Lung (tissue), 11 donors: ENCODE measurements at regions not wholly inside any gene's neighbourhood (a gene's known extent, or its start where the extent isn't known, plus 50 kb on each side); places are given as distances from the start of the nearest gene placed in this dataset.

ENCODE experiments used
- ATAC-seq: fragments of 200-7000 bp; cut with Tn5 transposase; one replicate; pipeline ENCODE4 v1.9.1; 2020; ENCODE audit warnings: moderate number of reproducible peaks; ENCODE audit not compliant: insufficient read depth, low FRiP score
- DNase-seq, 3 donors: peaks; one replicate each; pipeline ENCODE4 v3.0.0-alpha.2; 2013 to 2017
- H3K27ac ChIP-seq, 2 donors: one replicate each; pipeline ENCODE4 v1.5.1; 2013; ENCODE audit warnings: mild to moderate bottlenecking in 2 of 2, moderate library complexity in 2 of 2, control low read depth in 1 of 2, inconsistent platforms in 1 of 2, low read depth in 1 of 2, low read length in 1 of 2
- H3K27me3 ChIP-seq, 3 donors: one replicate each; pipeline ENCODE4 v1.5.1; 2013; ENCODE audit warnings: low read length in 2 of 3; ENCODE audit not compliant: control insufficient read depth in 3 of 3, insufficient read depth in 3 of 3
- H3K36me3 ChIP-seq, 4 donors: one replicate each; pipeline ENCODE4 v1.5.1; 2013; ENCODE audit warnings: low read length in 4 of 4, mild to moderate bottlenecking in 1 of 4, moderate library complexity in 1 of 4; ENCODE audit not compliant: control insufficient read depth in 4 of 4, insufficient read depth in 4 of 4
- H3K4me1 ChIP-seq, 5 donors: one replicate each; pipeline ENCODE4 v1.5.1; 2013; ENCODE audit warnings: low read length in 5 of 5, mild to moderate bottlenecking in 2 of 5, moderate library complexity in 1 of 5; ENCODE audit not compliant: control insufficient read depth in 5 of 5, insufficient read depth in 5 of 5
- H3K4me3 ChIP-seq: one replicate; pipeline ENCODE4 v1.5.1; 2013; ENCODE audit warnings: mild to moderate bottlenecking, control low read depth, moderate library complexity
- H3K9ac ChIP-seq, 2 donors: one replicate each; pipeline ENCODE4 v1.5.1; 2013; ENCODE audit warnings: low read length in 2 of 2, control low read depth in 1 of 2; ENCODE audit not compliant: insufficient read depth in 1 of 2
- H3K9me3 ChIP-seq, 4 donors: one replicate each; pipeline ENCODE4 v1.5.1; 2013; ENCODE audit warnings: low read length in 3 of 4, mild to moderate bottlenecking in 1 of 4, moderate library complexity in 1 of 4; ENCODE audit not compliant: control insufficient read depth in 4 of 4, insufficient read depth in 3 of 4
- WGBS, 2 donors: extraction: QIAGEN DNeasy Blood & Tissue Kit; methylation state at CpG; one replicate each; pipeline ENCODE4 v1.1.7; 2013; 5-methylcytosine and 5-hydroxymethylcytosine counted together
- TF ChIP-seq, protein P1 (sequence below): IDR thresholded peaks from 2 replicates; pipeline ENCODE4 v1.5.1; 2012; ENCODE audit warnings: mild to moderate bottlenecking; ENCODE audit errors: control extremely low read depth, extremely low read depth
- donor health status: control.
- donor health status: control.
- donor health status: Bipolar disorder and iron deficiency.
- donor health status: healthy.
- donor health status: DM: yes; HTN: yes; CAD: no.

DNA sequence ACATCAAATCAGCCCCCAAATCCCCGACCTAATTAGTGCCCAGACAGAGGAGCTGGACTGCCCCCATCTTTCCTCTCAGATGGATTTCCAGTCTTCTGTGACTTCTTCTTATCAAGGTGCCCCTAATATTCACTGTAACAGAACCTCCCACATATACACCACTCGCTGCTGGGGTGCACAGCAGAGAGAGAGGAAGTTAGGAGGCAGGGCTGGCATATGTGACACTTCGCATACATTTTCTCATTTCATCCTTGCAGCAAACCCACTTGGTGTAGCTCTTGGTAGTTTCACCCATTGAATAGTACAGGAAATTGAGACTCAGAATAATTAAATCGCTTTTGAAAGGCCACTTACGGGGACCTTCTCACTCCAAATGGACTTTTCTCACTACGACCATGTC is 56.5 kb upstream of the CCND2 start:
- DNase-seq: no peak
- WGBS, 2 donors: 74 to 83% methylated on average over 6 of the region's 6 CpGs
- no peak for ATAC-seq
- no peak overlapping the region for H3K4me3 ChIP-seq
- peaks cover 0 to 13% (median 0%) of the 10 kb centered on the region in 5 donors for H3K4me1 ChIP-seq
- no peak overlapping the region for H3K27ac ChIP-seq
- H3K9me3 ChIP-seq: no peaks in the 10 kb centered on the region
- H3K9ac ChIP-seq: no peak overlapping the region
- H3K27me3 ChIP-seq: no peaks in the 10 kb centered on the region
- TF ChIP-seq, protein P1, sequence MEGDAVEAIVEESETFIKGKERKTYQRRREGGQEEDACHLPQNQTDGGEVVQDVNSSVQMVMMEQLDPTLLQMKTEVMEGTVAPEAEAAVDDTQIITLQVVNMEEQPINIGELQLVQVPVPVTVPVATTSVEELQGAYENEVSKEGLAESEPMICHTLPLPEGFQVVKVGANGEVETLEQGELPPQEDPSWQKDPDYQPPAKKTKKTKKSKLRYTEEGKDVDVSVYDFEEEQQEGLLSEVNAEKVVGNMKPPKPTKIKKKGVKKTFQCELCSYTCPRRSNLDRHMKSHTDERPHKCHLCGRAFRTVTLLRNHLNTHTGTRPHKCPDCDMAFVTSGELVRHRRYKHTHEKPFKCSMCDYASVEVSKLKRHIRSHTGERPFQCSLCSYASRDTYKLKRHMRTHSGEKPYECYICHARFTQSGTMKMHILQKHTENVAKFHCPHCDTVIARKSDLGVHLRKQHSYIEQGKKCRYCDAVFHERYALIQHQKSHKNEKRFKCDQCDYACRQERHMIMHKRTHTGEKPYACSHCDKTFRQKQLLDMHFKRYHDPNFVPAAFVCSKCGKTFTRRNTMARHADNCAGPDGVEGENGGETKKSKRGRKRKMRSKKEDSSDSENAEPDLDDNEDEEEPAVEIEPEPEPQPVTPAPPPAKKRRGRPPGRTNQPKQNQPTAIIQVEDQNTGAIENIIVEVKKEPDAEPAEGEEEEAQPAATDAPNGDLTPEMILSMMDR: no peak
- no peaks in the 10 kb centered on the region for H3K36me3 ChIP-seq

DNA sequence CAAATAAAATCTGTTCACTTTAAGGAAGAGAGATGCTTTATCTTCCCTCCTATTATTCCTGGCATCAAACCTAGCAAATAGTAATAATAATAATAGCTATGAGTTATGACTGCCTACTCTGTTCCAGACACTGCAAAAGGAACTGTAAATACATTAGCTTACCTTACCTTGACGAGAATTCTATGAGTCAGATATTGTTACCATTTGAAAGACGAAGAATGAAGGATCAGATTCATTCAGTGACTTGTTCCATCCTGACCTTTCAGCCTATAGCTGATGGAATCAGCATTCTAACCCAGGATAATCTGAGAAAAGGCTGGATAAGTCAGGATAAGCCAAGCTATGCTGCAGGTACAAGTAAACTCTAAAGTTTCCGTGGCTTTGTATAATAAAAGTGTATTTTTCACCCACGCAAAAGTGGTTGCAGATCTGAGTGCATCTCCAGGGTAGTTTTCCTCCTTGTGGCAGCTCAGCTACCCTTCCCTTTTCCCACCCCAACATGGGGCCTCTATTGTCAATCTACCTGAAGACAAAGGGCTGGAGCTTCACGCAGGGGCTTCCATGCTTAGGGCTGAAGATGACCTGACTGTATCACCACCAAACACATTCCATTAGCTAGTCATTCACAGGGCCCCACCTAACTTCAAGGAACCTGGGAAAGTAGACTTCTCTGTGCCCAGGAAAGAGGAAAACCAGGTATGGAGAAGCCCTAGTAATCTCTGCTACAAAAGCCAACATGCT is 57.2 kb upstream of the CCND2 start:
- DNase-seq (no peak), ATAC-seq (no peak)
- Histone ChIP-seq H3K4me3 (no peak overlapping the region), H3K27me3 (no peaks in the 10 kb centered on the region), H3K36me3 (no peaks in the 10 kb centered on the region), H3K9ac (no peak overlapping the region), H3K27ac (no peak overlapping the region), H3K9me3 (no peaks in the 10 kb centered on the region), H3K4me1 (peaks cover 0 to 13% (median 0%) of the 10 kb centered on the region in 5 donors)
- WGBS, 2 donors: 76 to 92% methylated on average over 5 of the region's 5 CpGs
- TF ChIP-seq, protein P1: no peak

DNA sequence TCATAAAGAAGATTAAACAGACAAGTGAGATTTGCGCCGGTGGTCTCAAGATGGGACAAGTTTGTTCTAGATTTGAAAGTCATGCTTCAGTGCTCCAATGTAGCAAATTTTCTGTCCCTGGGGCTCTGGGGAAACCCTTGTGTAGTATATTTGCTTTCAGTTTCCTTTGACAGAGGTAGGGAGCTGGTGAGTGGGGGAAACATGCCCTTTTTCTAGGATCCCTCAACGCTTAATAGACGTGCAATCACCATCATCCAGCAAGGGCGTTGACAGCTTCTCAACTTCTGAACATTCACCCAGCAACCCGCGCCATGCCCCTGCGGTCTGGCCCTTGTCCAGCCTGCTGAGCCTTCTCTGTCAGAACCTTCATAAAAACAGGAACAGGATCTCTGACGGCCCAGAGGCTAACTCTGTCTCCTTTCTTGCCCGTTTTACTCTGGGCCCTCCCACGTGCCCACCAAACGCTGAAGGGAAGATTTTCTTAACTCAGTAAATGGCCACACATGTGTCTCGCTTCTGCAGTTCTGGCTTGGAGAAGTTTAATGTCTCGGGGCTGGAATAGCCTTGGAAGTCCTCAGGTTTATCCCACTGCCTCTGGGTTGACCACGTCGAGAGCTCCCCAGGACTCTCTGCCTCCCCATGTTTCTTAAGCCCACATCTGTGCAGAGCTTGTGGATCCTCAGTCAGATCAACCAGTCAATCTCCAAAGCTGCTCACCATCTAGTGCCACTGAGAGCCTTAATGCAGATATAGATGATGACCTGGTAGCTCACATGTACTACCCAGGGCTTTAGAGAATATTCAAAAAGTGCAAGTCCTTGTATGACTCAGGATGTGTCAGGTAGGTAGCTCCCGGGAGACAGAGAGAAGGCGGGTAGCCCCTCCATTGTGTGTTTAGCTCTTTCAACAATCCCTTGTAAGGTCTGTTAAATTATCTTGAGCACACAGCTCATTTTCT is 58.1 kb upstream of the CCND2 start:
- TF ChIP-seq, protein P1: no peak
- no peaks in the 10 kb centered on the region for H3K36me3 ChIP-seq
- H3K9ac ChIP-seq: no peak overlapping the region
- DNase-seq (no peak), ATAC-seq (peak; percentile 59)
- H3K4me1 ChIP-seq: peaks cover 0 to 7% (median 0%) of the 10 kb centered on the region in 5 donors
- 29 to 52% methylated on average over 18 of the region's 18 CpGs for WGBS, 2 donors
- H3K4me3 ChIP-seq: no peak overlapping the region
- no peaks in the 10 kb centered on the region for H3K9me3 ChIP-seq
- no peaks in the 10 kb centered on the region for H3K27me3 ChIP-seq
- H3K27ac ChIP-seq: no peak overlapping the region
